ENCODE measurements at regions not wholly inside any gene's neighbourhood (a gene's known extent, or its start where the extent isn't known, plus 50 kb on each side); places are given as distances from the start of the nearest gene placed in this dataset.

- H3K9ac ChIP-seq, result no peak overlapping the region
- no peaks in the 10 kb centered on the region for H3K79me2 ChIP-seq (ENCODE audit: insufficient read depth, low read depth)
- no peaks in the 10 kb centered on the region for H3K36me3 ChIP-seq (ENCODE audit: insufficient read depth)
- H2AFZ ChIP-seq (ENCODE audit: low read depth), result no peak overlapping the region
- peaks cover 11% of the 10 kb centered on the region for H3K4me1 ChIP-seq (ENCODE audit: low read depth, poor library complexity, severe bottlenecking)
- no peak overlapping the region for H3K27ac ChIP-seq
- no peak overlapping the region for H3K4me3 ChIP-seq (IDR thresholded peaks at IDR 0.05; ENCODE audit: insufficient read depth, low read depth, low read length)
- H4K20me1 ChIP-seq (ENCODE audit: insufficient read depth), result no peaks in the 10 kb centered on the region
- no peak for TF ChIP-seq CTCF (conservative IDR thresholded peaks at IDR 0.05; ENCODE audit: low read depth, low read length)
- H3K4me2 ChIP-seq, result no peak overlapping the region
- no peaks in the 10 kb centered on the region for H3K27me3 ChIP-seq (ENCODE audit: insufficient read depth, low read depth)
These were observed 187.7 kb downstream of the PHETA1 start for GRCh38 chr12:111181143-111181726.

- no peaks in the 10 kb centered on the region for H3K36me3 ChIP-seq (ENCODE audit: insufficient read depth)
- H2AFZ ChIP-seq (ENCODE audit: low read depth), result no peak overlapping the region
- no peaks in the 10 kb centered on the region for H3K27me3 ChIP-seq (ENCODE audit: insufficient read depth, low read depth)
- no peak overlapping the region for H3K4me3 ChIP-seq (IDR thresholded peaks at IDR 0.05; ENCODE audit: insufficient read depth, low read depth, low read length)
- H3K27ac ChIP-seq, result no peak overlapping the region
- H3K9ac ChIP-seq, result no peak overlapping the region
- H3K4me2 ChIP-seq, result no peak overlapping the region
- no peaks in the 10 kb centered on the region for H3K79me2 ChIP-seq (ENCODE audit: insufficient read depth, low read depth)
- no peaks in the 10 kb centered on the region for H4K20me1 ChIP-seq (ENCODE audit: insufficient read depth)
- no peak for TF ChIP-seq CTCF (conservative IDR thresholded peaks at IDR 0.05; ENCODE audit: low read depth, low read length)
- peaks cover 4% of the 10 kb centered on the region for H3K4me1 ChIP-seq (ENCODE audit: low read depth, poor library complexity, severe bottlenecking)
These were observed 188.3 kb downstream of the PHETA1 start for GRCh38 chr12:111180426-111181142.

- H3K27me3 ChIP-seq (ENCODE audit: insufficient read depth, low read depth), result no peaks in the 10 kb centered on the region
- no peak for TF ChIP-seq CTCF (conservative IDR thresholded peaks at IDR 0.05; ENCODE audit: low read depth, low read length)
- H3K4me3 ChIP-seq (IDR thresholded peaks at IDR 0.05; ENCODE audit: insufficient read depth, low read depth, low read length), result no peak overlapping the region
- no peak overlapping the region for H2AFZ ChIP-seq (ENCODE audit: low read depth)
- no peaks in the 10 kb centered on the region for H3K36me3 ChIP-seq (ENCODE audit: insufficient read depth)
- no peak overlapping the region for H3K4me2 ChIP-seq
- H3K4me1 ChIP-seq (ENCODE audit: low read depth, poor library complexity, severe bottlenecking), result no peaks in the 10 kb centered on the region
- H4K20me1 ChIP-seq (ENCODE audit: insufficient read depth), result no peaks in the 10 kb centered on the region
- H3K9ac ChIP-seq, result no peak overlapping the region
- no peaks in the 10 kb centered on the region for H3K79me2 ChIP-seq (ENCODE audit: insufficient read depth, low read depth)
- H3K27ac ChIP-seq, result no peak overlapping the region
These were observed 190.5 kb downstream of the PHETA1 start for GRCh38 chr12:111178181-111179081.

- Histone ChIP-seq H3K4me2 (no peak overlapping the region), H4K20me1 (ENCODE audit: insufficient read depth) (no peaks in the 10 kb centered on the region), H3K27ac (no peak overlapping the region), H3K4me3 (IDR thresholded peaks at IDR 0.05; ENCODE audit: insufficient read depth, low read depth, low read length) (no peak overlapping the region), H3K79me2 (ENCODE audit: insufficient read depth, low read depth) (no peaks in the 10 kb centered on the region), H3K36me3 (ENCODE audit: insufficient read depth) (no peaks in the 10 kb centered on the region), H3K27me3 (ENCODE audit: insufficient read depth, low read depth) (no peaks in the 10 kb centered on the region; the same call in 1 of the 2 replicates), H3K4me1 (ENCODE audit: low read depth, poor library complexity, severe bottlenecking) (no peaks in the 10 kb centered on the region), H3K9ac (no peak overlapping the region), H2AFZ (ENCODE audit: low read depth) (no peak overlapping the region)
- TF ChIP-seq CTCF (conservative IDR thresholded peaks at IDR 0.05; ENCODE audit: low read depth, low read length), result no peak
These were observed 193.3 kb downstream of the PHETA1 start for GRCh38 chr12:111175396-111176094.
